HUDEP-2 (cell line): ENCODE measurements at regions not wholly inside any gene's neighbourhood (a gene's known extent, or its start where the extent isn't known, plus 50 kb on each side); places are given as distances from the start of the nearest gene placed in this dataset.

Experiments used
- DNase-seq, 76 experiments: peaks; one replicate each; lab custom pipeline; 2025; ENCODE audit not compliant: unreplicated experiment in 76 of 76; lab: John Stamatoyannopoulos, UW

GRCh38 chr16:80489173-80489572, 51.6 kb upstream of the DYNLRB2 start:
- no peak for DNase-seq

- no peak for DNase-seq
Measured at GRCh38 chr16:80488167-80488566, 52.6 kb upstream of the DYNLRB2 start.

- DNase-seq, result no peak
Measured at GRCh38 chr16:80480664-80481063, 60.1 kb upstream of the DYNLRB2 start.

GRCh38 chr16:80477838-80478237, 63.0 kb upstream of the DYNLRB2 start:
- no peak for DNase-seq

GRCh38 chr16:80468029-80468428, 72.8 kb upstream of the DYNLRB2 start:
- no peak for DNase-seq

- DNase-seq, result peak in 54 of 76 experiments; percentile 1 to 73 (median 37)
Measured at GRCh38 chr16:80466024-80466987, 74.5 kb upstream of the DYNLRB2 start.

- no peak for DNase-seq
Measured at GRCh38 chr16:80463751-80464495, 76.9 kb upstream of the DYNLRB2 start.

- DNase-seq, result no peak
Measured at GRCh38 chr16:80463326-80463725, 77.5 kb upstream of the DYNLRB2 start.

GRCh38 chr16:80462917-80463316, 77.9 kb upstream of the DYNLRB2 start:
- no peak for DNase-seq

GRCh38 chr16:80460988-80461387, 79.8 kb upstream of the DYNLRB2 start:
- DNase-seq, result no peak

- DNase-seq, result no peak
Measured at GRCh38 chr16:80459966-80460365, 80.8 kb upstream of the DYNLRB2 start.

- DNase-seq, result no peak
Measured at GRCh38 chr16:80459331-80459777, 81.4 kb upstream of the DYNLRB2 start.

GRCh38 chr16:80457871-80458270, 82.9 kb upstream of the DYNLRB2 start:
- no peak for DNase-seq

GRCh38 chr16:80454802-80455201, 86.0 kb upstream of the DYNLRB2 start:
- no peak for DNase-seq

GRCh38 chr16:80449392-80449791, 91.4 kb upstream of the DYNLRB2 start:
- no peak for DNase-seq

GRCh38 chr16:80447241-80447640, 93.6 kb upstream of the DYNLRB2 start:
- DNase-seq, result no peak

- DNase-seq, result no peak
Measured at GRCh38 chr16:80442779-80443178, 98.0 kb upstream of the DYNLRB2 start.

GRCh38 chr16:80441935-80442334, 98.9 kb upstream of the DYNLRB2 start:
- DNase-seq, result no peak

GRCh38 chr16:80440667-80441066, 100.1 kb upstream of the DYNLRB2 start:
- no peak for DNase-seq

- DNase-seq, result no peak
Measured at GRCh38 chr16:80437707-80438106, 103.1 kb upstream of the DYNLRB2 start.

GRCh38 chr16:80436510-80436909, 104.3 kb upstream of the DYNLRB2 start:
- DNase-seq, result no peak

- DNase-seq, result no peak
Measured at GRCh38 chr16:80433623-80434022, 107.2 kb upstream of the DYNLRB2 start.
